ENCODE measurements at regions not wholly inside any gene's neighbourhood (a gene's known extent, or its start where the extent isn't known, plus 50 kb on each side); places are given as distances from the start of the nearest gene placed in this dataset.

- H3K9me3 ChIP-seq (ENCODE audit: low read length) = no peaks in the 10 kb centered on the region
- H3K27ac ChIP-seq (ENCODE audit: low read length) = no peak overlapping the region
- no peaks in the 10 kb centered on the region for H3F3A ChIP-seq (ENCODE audit: insufficient read depth, low read length, poor library complexity, severe bottlenecking)
- no peak overlapping the region for H3K4me2 ChIP-seq (ENCODE audit: low read length)
- no peaks in the 10 kb centered on the region for H3K79me2 ChIP-seq (replicated peaks; ENCODE audit: insufficient read depth, low read length)
- H3K9me2 ChIP-seq (ENCODE audit: insufficient read depth, low read length) = no peaks in the 10 kb centered on the region
- H2AFZ ChIP-seq (ENCODE audit: low read depth, low read length) = no peak overlapping the region
- H4K20me1 ChIP-seq (ENCODE audit: insufficient read depth) = no peaks in the 10 kb centered on the region
- H3K4me3 ChIP-seq (ENCODE audit: low read length) = no peak overlapping the region
- peaks cover 4% of the 10 kb centered on the region for H3K27me3 ChIP-seq (ENCODE audit: insufficient read depth, low read depth, low read length)
- TF ChIP-seq EZH2 (IDR thresholded peaks at IDR 0.05; ENCODE audit: borderline replicate concordance, insufficient read depth, low read length, poor library complexity, severe bottlenecking) (no peak), EP300 (conservative IDR thresholded peaks at IDR 0.05; ENCODE audit: poor library complexity, severe bottlenecking) (no peak), CTCF (IDR thresholded peaks at IDR 0.05; ENCODE audit: poor library complexity, severe bottlenecking) (no peak), REST (IDR thresholded peaks at IDR 0.05; ENCODE audit: borderline replicate concordance) (no peak), RAD21 (conservative IDR thresholded peaks at IDR 0.05) (no peak), TAF1 (IDR thresholded peaks at IDR 0.05; ENCODE audit: low read depth) (no peak), POLR2AphosphoS5 (IDR thresholded peaks at IDR 0.05) (no peak), MXI1 (conservative IDR thresholded peaks at IDR 0.05; ENCODE audit: poor library complexity, severe bottlenecking) (no peak), SMC3 (conservative IDR thresholded peaks at IDR 0.05; ENCODE audit: poor library complexity) (no peak)
- H3K9ac ChIP-seq (ENCODE audit: low read length) = no peak overlapping the region
- H3K36me3 ChIP-seq (ENCODE audit: insufficient read depth, low read length) = no peaks in the 10 kb centered on the region
These were observed 94.1 kb upstream of the CD53 start for GRCh38 chr1:110778821-110779220.

GRCh38 chr1:110777228-110777627, 95.7 kb upstream of the CD53 start:
- H3K79me2 ChIP-seq (replicated peaks; ENCODE audit: insufficient read depth, low read length) = no peaks in the 10 kb centered on the region
- H3F3A ChIP-seq (ENCODE audit: insufficient read depth, low read length, poor library complexity, severe bottlenecking) = no peaks in the 10 kb centered on the region
- H3K36me3 ChIP-seq (ENCODE audit: insufficient read depth, low read length) = no peaks in the 10 kb centered on the region
- no peaks in the 10 kb centered on the region for H4K20me1 ChIP-seq (ENCODE audit: insufficient read depth)
- no peak overlapping the region for H3K4me2 ChIP-seq (ENCODE audit: low read length)
- H3K27ac ChIP-seq (ENCODE audit: low read length) = no peak overlapping the region
- no peaks in the 10 kb centered on the region for H3K9me2 ChIP-seq (ENCODE audit: insufficient read depth, low read length)
- H3K9ac ChIP-seq (ENCODE audit: low read length) = no peak overlapping the region
- H2AFZ ChIP-seq (ENCODE audit: low read depth, low read length) = no peak overlapping the region
- H3K27me3 ChIP-seq (ENCODE audit: insufficient read depth, low read depth, low read length) = peaks cover 4% of the 10 kb centered on the region
- TF ChIP-seq REST (IDR thresholded peaks at IDR 0.05; ENCODE audit: borderline replicate concordance) (no peak), CTCF (IDR thresholded peaks at IDR 0.05; ENCODE audit: poor library complexity, severe bottlenecking) (no peak), EZH2 (IDR thresholded peaks at IDR 0.05; ENCODE audit: borderline replicate concordance, insufficient read depth, low read length, poor library complexity, severe bottlenecking) (no peak), EP300 (conservative IDR thresholded peaks at IDR 0.05; ENCODE audit: poor library complexity, severe bottlenecking) (no peak), TAF1 (IDR thresholded peaks at IDR 0.05; ENCODE audit: low read depth) (no peak), MXI1 (conservative IDR thresholded peaks at IDR 0.05; ENCODE audit: poor library complexity, severe bottlenecking) (no peak), RAD21 (conservative IDR thresholded peaks at IDR 0.05) (no peak), SMC3 (conservative IDR thresholded peaks at IDR 0.05; ENCODE audit: poor library complexity) (no peak), POLR2AphosphoS5 (IDR thresholded peaks at IDR 0.05) (no peak)
- no peaks in the 10 kb centered on the region for H3K9me3 ChIP-seq (ENCODE audit: low read length)
- H3K4me3 ChIP-seq (ENCODE audit: low read length) = no peak overlapping the region
